Right atrium auricular region (tissue), 2 donors: ENCODE measurements at regions not wholly inside any gene's neighbourhood (a gene's known extent, or its start where the extent isn't known, plus 50 kb on each side); places are given as distances from the start of the nearest gene placed in this dataset.
"Not testable (repeated sequence)": the region's sequence is repeated elsewhere in the genome, so short reads cannot be mapped to it uniquely, and the experiment has no call there.

Source experiments
- DNase-seq: peaks from one replicate; pipeline ENCODE4 v3.0.0-alpha.2; 2019; ENCODE audit warnings: low spot score
- H3K27ac ChIP-seq, 2 donors: fragments of 200-600 bp; sonication (generic); 1 replicate in 1 of 2; 2 replicates in 1 of 2; pipeline ENCODE4 v1.5.1; 2016 to 2019
- H3K27me3 ChIP-seq, 2 donors: fragments of 200-600 bp; sonication (generic); one replicate each; pipeline versions ENCODE4 v1.5.1 to v1.6.0; 2017 to 2019
- H3K36me3 ChIP-seq: fragments of 200-600 bp; sonication (generic); one replicate; pipeline ENCODE4 v1.5.1; 2016
- H3K4me1 ChIP-seq, 2 donors: fragments of 200-600 bp; sonication (generic); one replicate each; pipeline versions ENCODE4 v1.5.1 to v1.6.0; 2017 to 2019
- H3K4me3 ChIP-seq, 2 donors: fragments of 200-600 bp; sonication (generic); 1 replicate in 1 of 2; 2 replicates in 1 of 2; pipeline ENCODE4 v1.5.1; 2017 to 2019; ENCODE audit warnings: mild to moderate bottlenecking in 1 of 2, moderate library complexity in 1 of 2
- H3K9me3 ChIP-seq, 2 donors: fragments of 200-600 bp; sonication (generic); one replicate each; pipeline ENCODE4 v1.5.1; 2019
- TF ChIP-seq, protein P1 (sequence below), 2 donors: fragments of 200-600 bp; sonication (generic); IDR thresholded peaks; one replicate each; pipeline ENCODE4 v1.5.1; 2019; ENCODE audit warnings: antibody characterized with exemption in 2 of 2

DNA sequence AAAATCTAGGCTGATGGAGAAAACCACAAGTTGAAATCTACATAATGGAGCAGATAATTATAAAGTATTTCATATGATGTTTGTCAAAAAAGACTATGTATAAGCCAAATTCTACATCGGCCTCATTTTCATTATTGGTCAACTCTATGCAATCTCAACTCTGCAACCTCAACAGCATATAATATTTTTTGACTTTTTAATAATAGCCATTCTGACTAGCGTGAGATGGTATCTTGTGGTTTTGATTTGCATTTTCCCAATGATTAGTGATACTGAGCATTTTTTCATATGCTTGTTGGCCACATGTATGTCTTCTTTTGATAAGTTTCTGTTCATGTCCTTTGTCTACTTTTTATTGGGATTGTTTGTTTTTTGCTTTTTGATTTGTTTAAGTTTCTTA is 496.1 kb upstream of the SLC39A10 start:
- Histone ChIP-seq H3K36me3 (no peaks in the 10 kb centered on the region), H3K27ac (no peak overlapping the region), H3K27me3 (no peaks in the 10 kb centered on the region), H3K9me3 (no peaks in the 10 kb centered on the region), H3K4me3 (no peak overlapping the region), H3K4me1 (no peaks in the 10 kb centered on the region)
- TF ChIP-seq, protein P1, sequence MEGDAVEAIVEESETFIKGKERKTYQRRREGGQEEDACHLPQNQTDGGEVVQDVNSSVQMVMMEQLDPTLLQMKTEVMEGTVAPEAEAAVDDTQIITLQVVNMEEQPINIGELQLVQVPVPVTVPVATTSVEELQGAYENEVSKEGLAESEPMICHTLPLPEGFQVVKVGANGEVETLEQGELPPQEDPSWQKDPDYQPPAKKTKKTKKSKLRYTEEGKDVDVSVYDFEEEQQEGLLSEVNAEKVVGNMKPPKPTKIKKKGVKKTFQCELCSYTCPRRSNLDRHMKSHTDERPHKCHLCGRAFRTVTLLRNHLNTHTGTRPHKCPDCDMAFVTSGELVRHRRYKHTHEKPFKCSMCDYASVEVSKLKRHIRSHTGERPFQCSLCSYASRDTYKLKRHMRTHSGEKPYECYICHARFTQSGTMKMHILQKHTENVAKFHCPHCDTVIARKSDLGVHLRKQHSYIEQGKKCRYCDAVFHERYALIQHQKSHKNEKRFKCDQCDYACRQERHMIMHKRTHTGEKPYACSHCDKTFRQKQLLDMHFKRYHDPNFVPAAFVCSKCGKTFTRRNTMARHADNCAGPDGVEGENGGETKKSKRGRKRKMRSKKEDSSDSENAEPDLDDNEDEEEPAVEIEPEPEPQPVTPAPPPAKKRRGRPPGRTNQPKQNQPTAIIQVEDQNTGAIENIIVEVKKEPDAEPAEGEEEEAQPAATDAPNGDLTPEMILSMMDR (IDR thresholded peaks at IDR 0.05), result no peak
- DNase-seq, result no peak

DNA sequence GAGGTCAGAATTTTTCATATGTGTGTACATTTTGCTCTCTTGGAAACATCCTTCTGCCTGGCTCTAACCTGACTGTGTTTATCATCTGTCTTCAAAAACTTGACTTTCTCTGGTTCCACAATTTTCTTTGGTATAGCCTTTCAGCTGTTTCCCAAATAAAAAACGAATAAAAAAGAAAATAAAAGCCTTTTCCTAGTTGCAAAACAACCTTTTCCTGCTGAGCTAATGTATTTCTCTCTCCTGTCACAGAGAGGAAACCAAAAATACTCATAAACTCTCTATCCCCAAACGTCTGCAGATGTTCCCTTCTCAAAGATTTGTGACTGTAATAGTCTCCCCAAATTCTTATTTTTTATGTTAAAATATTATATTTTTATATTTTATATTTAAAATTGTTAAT is 505.3 kb upstream of the SLC39A10 start:
- H3K27me3 ChIP-seq, result no peaks in the 10 kb centered on the region
- H3K4me3 ChIP-seq, result no peak overlapping the region
- DNase-seq, result no peak

DNA sequence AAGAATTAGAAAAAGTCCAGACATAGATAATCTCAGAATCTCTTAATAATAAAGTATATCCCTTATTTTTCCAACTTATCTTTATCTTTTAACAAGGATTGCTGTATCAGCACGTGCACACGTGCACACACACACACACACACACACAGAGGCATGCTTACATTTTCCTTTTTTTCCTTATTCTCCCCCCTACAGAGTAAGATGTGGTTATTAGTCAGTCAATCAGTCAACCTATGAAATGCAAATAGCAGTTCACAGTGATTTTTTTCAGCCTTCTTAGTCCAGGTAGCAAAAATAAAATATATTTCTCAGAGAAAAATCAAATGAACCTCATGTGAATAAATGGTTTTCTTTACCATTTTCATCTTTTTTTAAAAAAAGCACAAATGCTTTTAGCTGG is 506.2 kb upstream of the SLC39A10 start:
- Histone ChIP-seq H3K36me3 (no peaks in the 10 kb centered on the region), H3K4me3 (no peak overlapping the region), H3K27ac (no peak overlapping the region), H3K27me3 (no peaks in the 10 kb centered on the region), H3K4me1 (no peaks in the 10 kb centered on the region), H3K9me3 (no peaks in the 10 kb centered on the region)
- DNase-seq, result no peak
- TF ChIP-seq, protein P1 (IDR thresholded peaks at IDR 0.05), result no peak

More for the DNA sequence above, 505.3 kb upstream of the SLC39A10 start:
- TF ChIP-seq, protein P1 (IDR thresholded peaks at IDR 0.05), result no peak
- Histone ChIP-seq H3K4me1 (no peaks in the 10 kb centered on the region), H3K36me3 (no peaks in the 10 kb centered on the region), H3K9me3 (no peaks in the 10 kb centered on the region), H3K27ac (no peak overlapping the region)

DNA sequence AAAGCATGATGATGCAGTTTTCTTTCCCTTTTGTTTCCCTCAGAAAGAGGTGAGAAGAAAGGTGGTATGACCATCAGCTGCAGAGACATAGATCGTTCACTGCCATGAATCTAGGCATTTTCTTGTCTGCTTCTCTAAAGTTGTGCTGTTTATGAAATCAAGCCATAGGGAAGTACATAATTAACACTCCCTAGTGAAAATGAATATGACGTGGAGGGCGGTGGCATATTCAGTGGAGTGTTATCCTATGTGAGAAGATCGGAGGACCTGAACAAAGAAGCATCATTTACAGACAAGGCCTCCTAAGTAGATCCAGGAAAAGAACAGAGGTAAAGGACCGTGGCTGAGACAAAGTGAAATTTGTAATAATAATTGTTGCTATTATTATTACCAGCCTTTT is 509.0 kb upstream of the SLC39A10 start:
- Histone ChIP-seq H3K36me3 (no peaks in the 10 kb centered on the region), H3K27ac (no peak overlapping the region), H3K4me1 (no peaks in the 10 kb centered on the region), H3K4me3 (no peak overlapping the region), H3K9me3 (no peaks in the 10 kb centered on the region), H3K27me3 (no peaks in the 10 kb centered on the region)
- TF ChIP-seq, protein P1 (IDR thresholded peaks at IDR 0.05), result no peak
- DNase-seq, result no peak

DNA sequence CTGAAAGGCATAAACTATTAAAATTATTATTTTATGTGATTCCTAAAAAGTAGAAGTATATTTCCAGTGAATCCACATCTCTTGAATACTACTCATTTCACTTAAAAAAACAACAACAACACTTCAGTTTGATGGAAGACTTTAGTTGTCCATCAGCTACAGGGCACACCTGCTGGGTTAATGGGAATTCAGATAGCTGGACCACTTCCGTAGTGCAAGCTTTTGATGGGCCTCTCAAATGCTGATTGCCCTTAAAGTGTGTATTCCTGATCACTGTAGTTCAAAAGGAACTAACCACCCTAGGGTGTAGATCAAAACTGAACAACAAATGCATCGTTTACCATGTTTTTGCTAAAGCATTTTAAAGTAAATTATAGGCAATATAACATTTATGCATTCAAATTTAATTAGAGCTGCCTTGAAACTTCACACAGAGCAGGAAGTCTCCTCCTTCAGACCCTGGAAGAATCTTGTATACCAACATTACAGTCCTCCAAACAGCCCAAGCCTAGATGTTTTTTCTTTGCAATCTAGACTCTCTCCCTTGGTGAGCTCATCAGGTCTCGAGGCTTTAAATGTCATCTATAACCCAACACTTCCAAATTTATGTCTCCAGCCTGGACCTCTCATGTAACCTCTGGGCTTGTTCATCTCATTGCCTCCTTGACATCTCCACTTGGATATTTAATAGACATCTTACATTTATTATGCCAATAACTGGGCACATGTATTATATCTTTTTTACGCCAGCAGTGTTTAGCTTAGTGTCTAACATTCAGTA is 510.1 kb upstream of the SLC39A10 start:
- H3K4me1 ChIP-seq, result no peaks in the 10 kb centered on the region
- no peak for DNase-seq
- no peak overlapping the region for H3K4me3 ChIP-seq
- no peaks in the 10 kb centered on the region for H3K27me3 ChIP-seq
- H3K36me3 ChIP-seq, result no peaks in the 10 kb centered on the region
- TF ChIP-seq, protein P1 (IDR thresholded peaks at IDR 0.05), result no peak
- H3K27ac ChIP-seq, result no peak overlapping the region
- H3K9me3 ChIP-seq, result no peaks in the 10 kb centered on the region

DNA sequence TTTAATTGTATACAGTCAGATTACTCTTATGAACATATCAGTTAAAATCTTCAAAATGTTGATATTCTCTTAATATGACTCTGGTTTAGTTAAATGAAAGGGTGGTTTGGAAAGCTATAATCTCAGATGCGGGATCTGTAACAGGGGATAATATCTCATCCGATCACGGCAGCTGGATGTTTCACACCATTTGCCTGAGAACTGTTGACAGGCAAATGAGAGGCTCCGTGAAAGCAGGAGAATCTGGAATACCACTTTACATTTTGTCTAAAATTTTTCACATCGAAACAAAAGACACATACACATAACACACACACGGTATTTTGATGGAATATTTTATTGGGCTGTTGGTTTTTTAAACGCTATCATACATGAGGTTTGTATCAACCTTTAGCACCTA is 518.6 kb upstream of the SLC39A10 start:
- H3K4me1 ChIP-seq, result no peaks in the 10 kb centered on the region
- DNase-seq, result no peak
- TF ChIP-seq, protein P1 (IDR thresholded peaks at IDR 0.05), result no peak
- no peak overlapping the region for H3K27ac ChIP-seq
- H3K36me3 ChIP-seq, result no peaks in the 10 kb centered on the region
- no peaks in the 10 kb centered on the region for H3K27me3 ChIP-seq
- no peaks in the 10 kb centered on the region for H3K9me3 ChIP-seq
- H3K4me3 ChIP-seq, result no peak overlapping the region

DNA sequence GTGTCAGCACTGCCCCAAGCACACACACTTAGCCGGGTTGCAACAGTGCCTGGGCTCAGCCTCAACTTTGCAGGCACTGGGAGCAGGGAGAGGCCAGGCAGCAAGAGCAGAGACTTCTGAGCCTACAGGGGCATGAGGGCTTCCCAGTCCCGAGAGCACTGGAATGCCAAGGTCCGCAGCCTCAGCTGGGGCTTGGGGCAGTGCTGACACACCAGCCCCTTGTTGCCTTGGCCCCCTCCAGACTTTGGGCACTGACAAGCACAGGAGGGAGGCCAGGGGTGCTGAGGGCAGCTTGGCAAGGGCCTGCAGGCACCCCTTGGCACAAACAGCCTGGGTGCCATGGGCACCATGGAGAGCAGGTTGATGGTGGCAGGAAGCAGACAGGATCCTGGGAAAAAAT is 531.1 kb upstream of the SLC39A10 start:
- H3K27ac ChIP-seq, H3K4me3 ChIP-seq, H3K4me1 ChIP-seq, H3K27me3 ChIP-seq, H3K9me3 ChIP-seq, H3K36me3 ChIP-seq, DNase-seq: not testable (repeated sequence)
